ENCODE measurements at regions not wholly inside any gene's neighbourhood (a gene's known extent, or its start where the extent isn't known, plus 50 kb on each side); places are given as distances from the start of the nearest gene placed in this dataset.

GRCh38 chr5:67515020-67515689 lies 318.6 kb upstream of the CD180 start:
- Mint-ChIP-seq H3K9me3 (no peaks in the 10 kb centered on the region), H3K4me3 (peak overlapping the region; percentile 7), H3K27me3 (ENCODE audit: low read depth) (no peaks in the 10 kb centered on the region), H3K36me3 (ENCODE audit: insufficient read depth) (no peaks in the 10 kb centered on the region), H3K4me1 (ENCODE audit: low read depth) (peaks cover 57% of the 10 kb centered on the region)
- ATAC-seq (peak; percentile 81 to 95), DNase-seq (no peak)

GRCh38 chr5:67512758-67513157 lies 316.2 kb upstream of the CD180 start:
- ATAC-seq = no peak
- DNase-seq = no peak
- H3K36me3 Mint-ChIP-seq (ENCODE audit: insufficient read depth) = no peaks in the 10 kb centered on the region
- H3K9me3 Mint-ChIP-seq = no peaks in the 10 kb centered on the region
- peaks cover 54% of the 10 kb centered on the region for H3K4me1 Mint-ChIP-seq (ENCODE audit: low read depth)
- no peak overlapping the region for H3K4me3 Mint-ChIP-seq
- H3K27me3 Mint-ChIP-seq (ENCODE audit: low read depth) = no peaks in the 10 kb centered on the region

GRCh38 chr5:67511911-67512310 lies 315.3 kb upstream of the CD180 start:
- no peak overlapping the region for H3K4me3 Mint-ChIP-seq
- no peaks in the 10 kb centered on the region for H3K27me3 Mint-ChIP-seq (ENCODE audit: low read depth)
- no peaks in the 10 kb centered on the region for H3K9me3 Mint-ChIP-seq
- no peaks in the 10 kb centered on the region for H3K36me3 Mint-ChIP-seq (ENCODE audit: insufficient read depth)
- ATAC-seq = no peak
- peaks cover 50% of the 10 kb centered on the region for H3K4me1 Mint-ChIP-seq (ENCODE audit: low read depth)
- DNase-seq = no peak

- ATAC-seq (no peak), DNase-seq (no peak)
- H3K4me1 Mint-ChIP-seq (ENCODE audit: low read depth) = peaks cover 37% of the 10 kb centered on the region
- H3K27me3 Mint-ChIP-seq (ENCODE audit: low read depth) = no peaks in the 10 kb centered on the region
- H3K36me3 Mint-ChIP-seq (ENCODE audit: insufficient read depth) = no peaks in the 10 kb centered on the region
- H3K9me3 Mint-ChIP-seq = no peaks in the 10 kb centered on the region
- H3K4me3 Mint-ChIP-seq = no peak overlapping the region
Observed at GRCh38 chr5:67510204-67510603, 313.6 kb upstream of the CD180 start.

- DNase-seq = no peak
- H3K9me3 Mint-ChIP-seq = no peaks in the 10 kb centered on the region
- H3K36me3 Mint-ChIP-seq (ENCODE audit: insufficient read depth) = no peaks in the 10 kb centered on the region
- peaks cover 31% of the 10 kb centered on the region for H3K4me1 Mint-ChIP-seq (ENCODE audit: low read depth)
- H3K27me3 Mint-ChIP-seq (ENCODE audit: low read depth) = no peaks in the 10 kb centered on the region
- H3K4me3 Mint-ChIP-seq = no peak overlapping the region
- no peak for ATAC-seq
Observed at GRCh38 chr5:67509402-67510186, 313.0 kb upstream of the CD180 start.

GRCh38 chr5:67506241-67506640 lies 309.6 kb upstream of the CD180 start:
- ATAC-seq (no peak), DNase-seq (no peak)
- no peak overlapping the region for H3K4me3 Mint-ChIP-seq
- peaks cover 1% of the 10 kb centered on the region for H3K27me3 Mint-ChIP-seq (ENCODE audit: low read depth)
- H3K36me3 Mint-ChIP-seq (ENCODE audit: insufficient read depth) = no peaks in the 10 kb centered on the region
- H3K4me1 Mint-ChIP-seq (ENCODE audit: low read depth) = peaks cover 12% of the 10 kb centered on the region
- no peaks in the 10 kb centered on the region for H3K9me3 Mint-ChIP-seq

- Mint-ChIP-seq H3K36me3 (ENCODE audit: insufficient read depth) (no peaks in the 10 kb centered on the region), H3K4me1 (ENCODE audit: low read depth) (no peaks in the 10 kb centered on the region), H3K9me3 (peaks cover 11% of the 10 kb centered on the region), H3K4me3 (no peak overlapping the region), H3K27me3 (ENCODE audit: low read depth) (peaks cover 1% of the 10 kb centered on the region)
- no peak for DNase-seq
- ATAC-seq = no peak
Observed at GRCh38 chr5:67502951-67503350, 306.4 kb upstream of the CD180 start.

GRCh38 chr5:67496051-67496450 lies 299.5 kb upstream of the CD180 start:
- ATAC-seq (no peak), DNase-seq (no peak)
- Mint-ChIP-seq H3K36me3 (ENCODE audit: insufficient read depth) (no peaks in the 10 kb centered on the region), H3K4me3 (no peak overlapping the region), H3K4me1 (ENCODE audit: low read depth) (no peaks in the 10 kb centered on the region), H3K27me3 (ENCODE audit: low read depth) (no peaks in the 10 kb centered on the region), H3K9me3 (peaks cover 11% of the 10 kb centered on the region)

- Mint-ChIP-seq H3K9me3 (peaks cover 5% of the 10 kb centered on the region), H3K4me1 (ENCODE audit: low read depth) (no peaks in the 10 kb centered on the region), H3K27me3 (ENCODE audit: low read depth) (no peaks in the 10 kb centered on the region), H3K4me3 (no peak overlapping the region), H3K36me3 (ENCODE audit: insufficient read depth) (no peaks in the 10 kb centered on the region)
- ATAC-seq = no peak
- DNase-seq = no peak
Observed at GRCh38 chr5:67495072-67495471, 298.5 kb upstream of the CD180 start.

GRCh38 chr5:67494186-67494855 lies 297.7 kb upstream of the CD180 start:
- no peaks in the 10 kb centered on the region for H3K4me1 Mint-ChIP-seq (ENCODE audit: low read depth)
- no peaks in the 10 kb centered on the region for H3K36me3 Mint-ChIP-seq (ENCODE audit: insufficient read depth)
- no peak overlapping the region for H3K4me3 Mint-ChIP-seq
- no peaks in the 10 kb centered on the region for H3K27me3 Mint-ChIP-seq (ENCODE audit: low read depth)
- DNase-seq = no peak
- no peak for ATAC-seq
- peaks cover 2% of the 10 kb centered on the region for H3K9me3 Mint-ChIP-seq

GRCh38 chr5:67493676-67494075 lies 297.1 kb upstream of the CD180 start:
- no peak for ATAC-seq
- H3K4me3 Mint-ChIP-seq = no peak overlapping the region
- no peaks in the 10 kb centered on the region for H3K27me3 Mint-ChIP-seq (ENCODE audit: low read depth)
- H3K9me3 Mint-ChIP-seq = no peaks in the 10 kb centered on the region
- DNase-seq = no peak
- no peaks in the 10 kb centered on the region for H3K4me1 Mint-ChIP-seq (ENCODE audit: low read depth)
- H3K36me3 Mint-ChIP-seq (ENCODE audit: insufficient read depth) = no peaks in the 10 kb centered on the region

- ATAC-seq (no peak), DNase-seq (no peak)
- H3K9me3 Mint-ChIP-seq = no peaks in the 10 kb centered on the region
- H3K27me3 Mint-ChIP-seq (ENCODE audit: low read depth) = no peaks in the 10 kb centered on the region
- no peak overlapping the region for H3K4me3 Mint-ChIP-seq
- no peaks in the 10 kb centered on the region for H3K36me3 Mint-ChIP-seq (ENCODE audit: insufficient read depth)
- H3K4me1 Mint-ChIP-seq (ENCODE audit: low read depth) = no peaks in the 10 kb centered on the region
Observed at GRCh38 chr5:67490543-67491321, 294.1 kb upstream of the CD180 start.

GRCh38 chr5:67488885-67489284 lies 292.3 kb upstream of the CD180 start:
- H3K27me3 Mint-ChIP-seq (ENCODE audit: low read depth) = no peaks in the 10 kb centered on the region
- no peaks in the 10 kb centered on the region for H3K36me3 Mint-ChIP-seq (ENCODE audit: insufficient read depth)
- ATAC-seq (no peak), DNase-seq (no peak)
- no peak overlapping the region for H3K4me3 Mint-ChIP-seq
- no peaks in the 10 kb centered on the region for H3K4me1 Mint-ChIP-seq (ENCODE audit: low read depth)
- no peaks in the 10 kb centered on the region for H3K9me3 Mint-ChIP-seq

- no peak overlapping the region for H3K4me3 Mint-ChIP-seq
- H3K27me3 Mint-ChIP-seq (ENCODE audit: low read depth) = no peaks in the 10 kb centered on the region
- H3K36me3 Mint-ChIP-seq (ENCODE audit: insufficient read depth) = no peaks in the 10 kb centered on the region
- DNase-seq (no peak), ATAC-seq (no peak)
- H3K9me3 Mint-ChIP-seq = no peaks in the 10 kb centered on the region
- H3K4me1 Mint-ChIP-seq (ENCODE audit: low read depth) = no peaks in the 10 kb centered on the region
Observed at GRCh38 chr5:67487862-67488261, 291.3 kb upstream of the CD180 start.

Measured in activated T-cell treated with anti-CD3 and anti-CD28 coated beads, Interleukin-2, amount 50 U/mL, for 4 hours (primary cell).